DND-41 (cell line): ENCODE measurements at regions not wholly inside any gene's neighbourhood (a gene's known extent, or its start where the extent isn't known, plus 50 kb on each side); places are given as distances from the start of the nearest gene placed in this dataset.

Experiments
- EZH2 ChIP-seq: IDR thresholded peaks from 3 replicates; pipeline ENCODE4 v1.6.1; 2012; ENCODE audit warnings: borderline replicate concordance, low read depth, mild to moderate bottlenecking, moderate library complexity, low read length, inconsistent platforms; ENCODE audit not compliant: severe bottlenecking
- TF ChIP-seq, protein P1 (sequence below): IDR thresholded peaks from 2 replicates; pipeline ENCODE4 v1.5.1; 2012; ENCODE audit warnings: borderline replicate concordance, low read length, moderate library complexity, mild to moderate bottlenecking; ENCODE audit not compliant: poor library complexity, severe bottlenecking; ENCODE audit errors: extremely low read depth

DNA sequence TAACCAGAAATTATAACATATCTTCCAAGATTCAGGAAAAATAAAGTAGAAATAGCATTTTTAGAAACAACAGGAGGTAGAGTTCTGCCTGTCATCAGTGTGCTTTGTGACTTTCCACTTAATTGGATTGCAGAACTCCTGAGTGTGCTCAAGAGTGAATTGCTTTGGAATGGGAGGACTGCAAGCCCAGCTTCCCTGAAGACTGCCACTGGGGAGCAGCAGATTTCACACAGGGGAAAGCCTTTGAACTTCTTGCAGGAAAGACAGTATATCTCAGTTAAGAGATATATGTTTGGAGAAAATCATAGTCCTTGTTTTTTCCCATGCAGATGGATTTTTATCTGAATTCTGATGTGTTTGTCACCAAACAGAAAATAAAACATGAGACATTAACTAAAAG, 124.5 kb downstream of the TMEM168 start:
- TF ChIP-seq, protein P1, sequence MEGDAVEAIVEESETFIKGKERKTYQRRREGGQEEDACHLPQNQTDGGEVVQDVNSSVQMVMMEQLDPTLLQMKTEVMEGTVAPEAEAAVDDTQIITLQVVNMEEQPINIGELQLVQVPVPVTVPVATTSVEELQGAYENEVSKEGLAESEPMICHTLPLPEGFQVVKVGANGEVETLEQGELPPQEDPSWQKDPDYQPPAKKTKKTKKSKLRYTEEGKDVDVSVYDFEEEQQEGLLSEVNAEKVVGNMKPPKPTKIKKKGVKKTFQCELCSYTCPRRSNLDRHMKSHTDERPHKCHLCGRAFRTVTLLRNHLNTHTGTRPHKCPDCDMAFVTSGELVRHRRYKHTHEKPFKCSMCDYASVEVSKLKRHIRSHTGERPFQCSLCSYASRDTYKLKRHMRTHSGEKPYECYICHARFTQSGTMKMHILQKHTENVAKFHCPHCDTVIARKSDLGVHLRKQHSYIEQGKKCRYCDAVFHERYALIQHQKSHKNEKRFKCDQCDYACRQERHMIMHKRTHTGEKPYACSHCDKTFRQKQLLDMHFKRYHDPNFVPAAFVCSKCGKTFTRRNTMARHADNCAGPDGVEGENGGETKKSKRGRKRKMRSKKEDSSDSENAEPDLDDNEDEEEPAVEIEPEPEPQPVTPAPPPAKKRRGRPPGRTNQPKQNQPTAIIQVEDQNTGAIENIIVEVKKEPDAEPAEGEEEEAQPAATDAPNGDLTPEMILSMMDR: peak; percentile 16
- no peak for TF ChIP-seq EZH2
